GM21381 (cell line): ENCODE measurements at regions not wholly inside any gene's neighbourhood (a gene's known extent, or its start where the extent isn't known, plus 50 kb on each side); places are given as distances from the start of the nearest gene placed in this dataset.

Experiments
- ATAC-seq: cut with Tn5 transposase; IDR thresholded peaks from one replicate; pipeline ENCODE4 v1.9.1; 2021; ENCODE audit warnings: mild to moderate bottlenecking, moderate library complexity; ENCODE audit not compliant: unreplicated experiment

DNA sequence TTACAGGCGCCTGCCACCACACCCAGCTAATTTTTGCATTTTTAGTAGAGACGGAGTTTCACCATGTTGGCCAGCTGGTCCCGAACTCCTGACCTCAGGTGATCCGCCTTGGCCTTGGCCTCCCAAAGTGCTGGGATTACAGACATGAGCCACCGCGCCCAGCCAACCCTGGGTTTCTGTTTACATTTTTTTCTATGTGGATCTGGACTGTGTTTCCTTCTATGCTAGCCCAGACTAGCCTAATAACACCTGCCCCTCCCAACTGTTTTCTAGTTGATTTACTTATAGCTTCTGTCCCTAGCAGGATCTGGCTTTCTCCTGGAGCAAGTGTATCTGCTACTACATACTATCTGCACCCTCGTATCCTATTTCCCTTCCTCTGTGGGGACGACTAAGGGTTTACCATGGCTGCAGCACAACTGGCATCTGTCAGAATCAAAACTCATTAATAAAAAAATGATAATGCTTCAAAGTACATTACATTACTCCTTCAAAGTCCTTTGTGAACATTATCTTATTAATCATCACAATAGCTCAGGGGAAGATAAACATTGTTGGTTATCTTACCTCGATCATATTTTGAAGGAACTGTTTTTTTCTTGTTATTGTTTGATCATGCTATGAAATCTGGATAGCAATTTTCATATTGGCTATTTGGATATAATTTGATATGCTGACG lies 228.3 kb downstream of the KLF5 start:
- ATAC-seq = no peak

DNA sequence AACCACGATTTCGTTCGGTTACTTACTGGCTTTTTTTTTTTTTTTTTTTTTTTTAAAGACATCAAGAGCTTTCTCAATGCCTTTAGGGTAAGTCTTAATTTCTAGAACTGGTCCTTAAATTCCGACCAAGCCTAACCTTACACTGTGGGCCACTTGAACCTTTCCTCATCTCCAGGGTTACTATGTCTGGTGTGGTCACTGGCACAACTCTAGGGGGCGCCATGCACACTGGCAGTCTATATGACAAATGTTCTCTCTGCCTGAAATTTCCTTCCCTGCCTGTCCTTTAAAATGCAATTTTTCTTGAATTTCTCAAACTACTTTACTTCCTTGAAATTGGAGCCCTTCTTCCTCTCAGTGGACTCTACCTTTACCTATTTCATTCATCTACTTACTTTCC lies 227.4 kb downstream of the KLF5 start:
- no peak for ATAC-seq

DNA sequence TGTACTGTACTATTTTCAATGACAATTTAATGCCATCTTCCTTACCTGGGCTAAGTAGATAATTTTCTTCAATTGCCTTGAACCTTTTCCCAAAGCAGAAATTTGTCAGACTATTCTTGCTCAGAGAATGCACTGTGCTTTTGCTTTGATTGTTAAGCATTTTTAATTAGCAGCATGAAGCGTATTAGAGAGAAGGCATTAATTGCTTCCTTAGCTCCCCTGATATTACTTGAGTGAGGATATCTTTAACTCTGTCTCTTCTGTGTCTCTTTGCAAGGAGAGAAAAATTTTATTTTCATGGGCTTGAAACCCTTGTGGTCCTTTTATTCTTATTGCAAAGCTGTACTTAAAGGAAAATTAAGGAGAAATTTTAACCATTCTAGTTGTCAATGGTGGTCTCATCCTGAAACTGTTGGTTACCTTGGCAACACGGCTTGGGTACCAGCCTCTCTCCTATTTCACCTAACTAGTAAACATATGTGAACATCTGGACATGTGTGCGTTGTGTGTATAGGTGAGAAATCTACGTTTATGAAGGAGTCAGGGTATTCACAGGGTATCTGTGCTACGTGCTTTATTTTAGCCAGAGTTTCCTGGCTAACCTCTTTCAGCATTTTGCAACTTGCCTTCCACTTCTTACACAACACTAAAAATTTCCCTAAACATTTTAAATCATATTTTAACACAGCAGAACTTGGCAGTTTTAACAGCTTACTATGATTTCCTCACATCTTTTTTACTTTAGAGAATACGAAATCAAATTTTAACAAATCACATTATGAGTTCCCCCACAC lies 225.5 kb downstream of the KLF5 start:
- ATAC-seq = no peak

DNA sequence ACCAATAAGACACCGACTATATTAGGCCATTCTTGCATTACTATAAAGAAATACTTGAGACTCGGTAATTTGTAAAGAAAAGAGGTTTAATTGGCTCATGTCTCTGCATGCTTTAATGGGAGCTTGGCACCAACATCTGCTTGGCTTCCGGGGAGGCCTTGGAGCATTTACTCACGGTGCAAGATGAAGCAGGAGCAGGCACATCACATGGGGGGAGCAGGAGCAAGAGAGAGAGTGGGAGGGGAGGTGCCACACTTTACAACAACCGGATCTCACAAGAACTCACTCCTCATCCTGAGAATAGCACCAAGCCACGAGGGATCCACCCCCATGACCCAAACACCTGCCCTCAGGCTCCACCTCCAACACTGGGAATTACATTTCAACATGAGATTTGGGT lies 224.8 kb downstream of the KLF5 start:
- ATAC-seq = no peak

DNA sequence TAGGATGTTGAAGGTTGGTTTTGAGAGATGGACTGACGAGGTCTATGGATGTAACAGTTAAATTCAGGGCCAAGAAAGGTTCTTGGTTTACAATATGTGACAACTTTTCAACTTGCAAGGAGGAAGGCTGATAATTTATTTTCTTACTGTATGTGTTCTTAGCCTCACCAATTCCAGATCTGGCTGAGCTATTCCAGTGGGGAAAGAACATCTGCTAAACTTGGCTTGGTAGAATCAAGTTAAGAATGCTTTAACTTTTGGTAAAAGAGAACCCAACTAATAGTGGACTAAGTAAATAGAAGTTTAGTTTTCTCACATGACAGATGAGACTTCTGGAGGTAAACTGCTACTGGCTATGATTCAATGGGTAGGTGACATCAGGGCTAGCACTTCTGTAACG lies 222.9 kb downstream of the KLF5 start:
- no peak for ATAC-seq

DNA sequence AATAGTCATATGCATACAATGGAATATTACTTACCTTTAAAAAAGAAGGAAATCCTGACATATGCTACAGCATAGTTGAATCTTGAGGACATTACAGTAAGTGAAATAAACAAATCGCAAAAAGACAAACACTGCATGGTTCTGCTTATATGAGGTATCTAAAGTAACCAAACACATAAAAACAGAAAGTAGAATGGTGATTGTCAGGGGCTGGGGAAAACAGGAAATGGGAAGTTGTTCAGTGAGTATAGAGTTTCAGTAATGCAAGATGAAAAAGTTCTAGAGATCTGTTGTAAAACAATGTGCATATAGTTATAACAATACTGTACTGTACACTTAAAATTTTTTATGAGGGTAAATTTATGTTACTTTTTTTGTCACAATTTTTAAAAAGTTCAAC lies 219.4 kb downstream of the KLF5 start:
- ATAC-seq = peak; percentile 88

DNA sequence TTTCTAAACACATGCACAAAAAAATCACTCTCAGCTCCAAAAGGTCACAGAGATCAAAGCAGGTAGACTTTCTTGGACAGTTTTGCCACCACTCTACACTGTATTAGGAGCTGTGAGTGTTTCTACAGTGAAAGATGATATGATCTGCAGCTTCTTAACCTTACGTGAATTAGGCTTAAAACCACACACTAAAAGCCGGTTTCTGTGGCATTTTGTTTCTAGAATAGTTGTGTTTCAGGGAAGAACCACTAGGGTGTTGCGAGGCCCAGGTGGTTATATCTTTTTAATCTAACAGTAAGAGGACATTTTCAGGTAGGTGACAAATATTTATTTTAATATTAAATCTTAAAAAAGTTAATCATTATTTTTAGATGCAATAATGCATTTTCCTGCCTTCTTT lies 216.4 kb downstream of the KLF5 start:
- no peak for ATAC-seq

DNA sequence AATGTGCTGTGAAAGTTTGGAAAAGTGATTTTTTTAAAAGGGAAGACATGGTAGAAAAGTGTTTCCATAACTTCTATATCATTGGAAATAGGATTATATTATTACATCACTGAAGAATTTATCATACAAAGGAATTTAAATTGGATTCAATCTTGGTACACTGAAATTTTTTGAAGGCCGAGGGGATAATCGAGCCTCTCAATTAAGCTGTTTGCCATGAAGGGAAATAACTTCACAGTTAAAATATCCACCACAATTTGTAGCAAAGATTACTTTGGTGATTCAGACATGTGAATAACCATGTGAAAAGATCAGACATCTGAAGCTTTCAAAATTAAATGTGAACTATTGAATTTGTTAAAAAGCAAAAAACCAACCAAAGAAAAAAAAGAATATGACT lies 215.3 kb downstream of the KLF5 start:
- ATAC-seq = no peak

DNA sequence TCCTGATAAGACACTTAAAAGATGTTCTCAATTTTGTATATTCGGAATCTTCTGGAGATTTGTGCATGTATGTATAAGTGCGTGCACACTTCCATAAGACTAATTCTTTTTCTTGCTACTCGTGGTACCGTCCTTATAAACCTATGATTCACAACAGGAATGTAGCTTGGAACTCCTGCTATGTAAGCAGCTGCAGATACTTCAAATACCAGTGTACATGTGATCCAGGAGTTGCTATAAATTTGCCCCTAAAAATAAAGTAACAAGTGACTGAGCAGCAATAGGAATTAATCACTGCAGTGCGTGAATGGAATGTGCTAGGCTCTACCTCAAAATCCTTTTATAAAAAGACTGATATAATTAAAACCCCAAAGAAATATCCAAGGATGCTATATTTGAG lies 214.9 kb downstream of the KLF5 start:
- ATAC-seq = no peak

DNA sequence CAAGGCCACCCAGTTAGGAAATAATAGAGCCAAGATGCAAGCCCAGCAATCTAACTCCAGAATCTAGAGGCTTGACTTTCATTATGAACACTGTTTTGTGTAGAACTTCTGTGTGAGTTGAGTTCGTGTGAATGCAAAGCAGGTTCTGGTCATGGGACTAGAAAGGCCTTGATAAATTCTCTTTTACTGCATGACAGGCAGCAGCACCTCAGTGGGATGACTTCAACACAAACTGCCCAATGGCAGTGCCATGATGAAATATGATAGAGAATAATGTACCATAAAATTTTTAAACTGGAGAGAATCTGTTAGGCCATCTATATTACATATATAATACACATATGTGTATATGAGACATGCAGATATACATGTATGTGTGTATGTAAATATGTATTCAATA lies 214.5 kb downstream of the KLF5 start:
- ATAC-seq = no peak

DNA sequence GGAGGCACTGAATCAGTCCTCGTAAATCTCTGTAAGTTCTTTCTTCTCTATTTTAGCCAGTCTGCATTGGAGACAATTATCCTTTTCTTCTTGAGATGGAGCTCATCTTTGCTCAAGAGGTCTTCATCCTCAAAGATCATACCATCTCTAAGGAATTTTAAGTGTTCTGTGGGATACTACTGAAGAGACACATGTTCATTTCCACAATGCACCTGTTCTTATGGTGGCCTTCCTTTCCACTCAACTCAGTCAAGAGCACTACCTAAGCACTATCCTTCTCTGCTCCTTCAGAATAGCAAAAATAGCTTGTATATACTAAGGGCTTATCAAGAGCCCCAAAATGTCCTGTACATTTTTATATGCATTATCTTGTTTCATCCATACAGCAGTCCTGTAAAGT lies 214.0 kb downstream of the KLF5 start:
- no peak for ATAC-seq

DNA sequence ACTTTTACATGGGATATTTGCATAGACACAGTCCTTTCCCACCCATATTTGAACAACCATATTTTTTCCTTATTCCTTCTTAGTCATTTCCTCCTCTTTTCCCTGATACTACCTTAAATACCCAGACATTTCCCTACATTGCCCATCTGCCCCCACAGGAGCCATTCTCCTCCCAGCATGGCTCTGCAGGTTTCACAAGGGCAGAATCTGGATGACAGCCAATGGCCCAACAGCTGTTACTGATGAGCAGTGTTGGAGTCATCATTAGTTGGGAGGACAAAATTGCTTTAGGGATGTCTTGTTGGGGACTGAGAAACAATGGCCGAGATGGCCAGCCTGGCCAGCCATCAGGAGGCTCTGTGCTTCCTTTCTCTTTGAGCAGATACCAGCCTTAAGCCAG lies 209.5 kb downstream of the KLF5 start:
- ATAC-seq = no peak

DNA sequence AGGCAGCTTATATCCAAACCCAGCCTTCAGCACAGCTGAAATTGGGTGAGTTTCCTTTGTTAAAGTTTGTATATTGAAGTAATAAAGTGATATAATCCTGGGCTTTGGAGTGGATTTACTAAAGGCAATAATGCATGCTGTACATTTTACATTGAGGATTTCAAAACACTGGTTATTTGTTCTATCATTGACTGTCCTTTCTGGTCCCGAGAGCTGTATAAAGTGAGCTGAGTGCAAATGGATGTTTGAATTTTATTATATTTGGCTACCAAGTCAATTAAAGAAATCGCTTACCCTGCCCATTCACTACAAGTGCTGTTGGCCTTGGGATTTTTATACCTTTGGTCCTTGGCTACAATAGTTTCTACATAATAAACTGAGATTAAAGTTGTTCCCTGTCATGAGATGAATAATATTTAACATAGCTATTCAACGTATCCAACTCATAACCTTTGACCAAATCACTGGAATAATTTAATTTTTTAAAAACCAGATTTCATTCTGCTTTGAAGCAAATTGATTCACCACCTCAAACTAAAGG lies 207.9 kb downstream of the KLF5 start:
- no peak for ATAC-seq

DNA sequence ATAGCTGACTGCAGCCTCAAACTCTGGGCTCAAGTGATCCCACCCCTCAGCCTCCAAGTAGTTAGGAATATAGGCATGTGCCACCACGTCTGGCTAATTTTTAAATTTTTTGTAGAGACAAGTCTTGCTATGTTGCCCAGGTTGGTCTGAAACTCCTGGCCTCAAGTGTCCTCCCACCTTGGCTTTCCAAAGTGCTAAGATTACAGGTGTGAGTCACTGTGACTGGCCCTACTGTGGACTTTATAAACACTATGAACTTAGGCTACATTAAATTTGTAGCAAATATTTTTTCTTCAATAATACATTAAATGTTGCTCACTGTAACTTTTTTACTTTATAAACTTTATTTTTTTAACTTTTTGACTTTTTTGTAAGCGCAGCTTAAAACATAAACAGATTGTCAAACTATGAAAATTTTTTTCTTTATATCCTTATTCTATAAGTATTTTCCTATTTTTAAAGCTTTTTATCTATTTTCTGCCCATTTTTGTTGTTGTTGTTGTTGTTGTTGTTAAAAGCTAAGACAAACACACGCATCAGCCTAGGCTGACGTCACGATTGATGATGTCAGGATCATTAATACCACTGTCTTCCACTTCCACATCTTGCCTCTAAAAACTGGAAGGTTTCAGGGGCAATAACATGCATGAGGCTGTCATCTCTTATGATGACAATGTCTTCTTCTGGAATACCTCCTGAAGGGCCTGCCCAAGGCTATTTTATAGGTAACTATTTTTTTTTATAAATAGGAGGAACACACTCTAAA lies 204.2 kb downstream of the KLF5 start:
- ATAC-seq = no peak

DNA sequence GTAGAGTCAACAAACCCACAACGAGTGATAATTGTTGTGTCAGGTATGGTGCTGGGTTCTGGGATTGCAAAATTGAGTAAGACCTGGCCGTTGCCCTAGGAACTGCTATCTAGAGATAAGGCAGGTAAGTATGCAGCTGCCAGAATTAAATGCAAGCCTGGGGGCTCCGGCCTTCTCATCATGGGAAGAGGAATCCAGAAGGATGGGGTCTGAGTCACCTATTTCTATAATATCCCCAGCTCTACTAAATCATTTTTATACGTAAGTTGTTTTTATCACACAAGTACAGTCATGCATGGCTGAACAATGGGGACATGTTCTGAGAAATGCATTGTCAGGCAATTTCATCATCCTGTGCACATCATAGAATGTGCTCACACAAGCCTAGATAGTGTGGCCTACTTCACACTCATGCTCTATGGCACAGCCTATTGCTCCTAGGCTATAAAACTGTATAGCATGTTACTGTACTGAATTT lies 203.0 kb downstream of the KLF5 start:
- no peak for ATAC-seq

DNA sequence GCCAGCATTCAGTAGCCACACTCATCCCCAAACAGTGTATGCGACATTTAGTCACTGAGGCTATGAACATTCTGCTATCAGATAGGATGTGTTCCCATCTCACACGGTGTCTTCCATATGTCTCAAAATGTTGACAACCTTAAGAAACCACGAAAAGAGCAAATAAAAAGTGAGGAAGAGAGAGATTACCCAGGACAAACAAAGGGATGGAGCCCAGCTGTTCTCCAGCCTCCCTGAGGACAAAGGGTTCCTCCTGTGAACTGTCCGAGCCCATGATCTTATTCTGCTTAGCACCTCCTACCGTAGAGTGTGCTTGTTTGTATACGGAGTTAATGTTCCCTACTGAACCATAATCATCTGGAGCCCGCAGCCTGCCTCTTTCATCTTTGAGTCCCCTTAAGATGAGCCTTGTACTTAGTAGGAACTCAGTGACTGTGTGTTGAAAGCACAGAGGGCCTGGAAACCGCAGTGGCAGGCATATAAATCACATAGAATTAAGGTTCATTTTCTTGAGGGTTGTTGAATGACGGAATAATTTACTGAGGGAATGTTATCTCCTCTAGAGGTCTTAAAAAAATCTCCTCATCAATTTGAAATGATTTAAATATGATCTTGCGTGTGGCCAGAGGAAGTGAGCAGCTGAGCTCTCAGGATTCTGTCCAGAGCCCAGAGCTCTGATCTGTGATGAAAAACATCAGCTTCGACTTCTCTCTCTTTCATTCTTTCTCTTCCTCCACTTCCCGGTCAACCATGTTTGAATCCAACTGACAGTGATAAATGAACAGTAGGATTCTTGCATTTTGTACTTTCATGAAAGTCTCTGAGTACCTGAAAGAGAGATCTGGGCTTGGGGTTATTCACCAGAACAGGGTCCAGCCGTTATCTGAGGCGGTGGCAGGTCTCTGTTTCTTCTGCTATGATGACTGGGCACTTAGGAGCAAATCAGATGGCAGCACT lies 200.5 kb downstream of the KLF5 start:
- ATAC-seq = no peak

DNA sequence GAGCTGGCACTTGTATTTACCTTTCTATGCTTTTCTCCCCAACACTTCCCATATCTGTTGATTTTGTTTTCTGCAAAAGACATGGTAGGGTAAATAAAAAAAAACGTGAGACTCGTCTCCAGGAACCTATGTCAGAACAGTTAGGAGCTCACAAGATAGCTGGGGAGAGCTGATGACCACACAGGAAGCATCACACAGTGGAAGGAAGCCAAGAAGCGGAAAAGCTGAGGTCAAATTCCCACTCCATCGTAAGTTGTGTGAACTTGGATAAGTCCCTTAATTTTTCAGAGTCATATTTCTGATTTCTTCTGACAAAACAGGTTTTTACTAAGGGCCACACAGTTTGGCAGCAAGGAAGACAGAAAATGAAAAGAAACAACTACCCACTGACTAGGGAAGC lies 199.6 kb downstream of the KLF5 start:
- no peak for ATAC-seq

DNA sequence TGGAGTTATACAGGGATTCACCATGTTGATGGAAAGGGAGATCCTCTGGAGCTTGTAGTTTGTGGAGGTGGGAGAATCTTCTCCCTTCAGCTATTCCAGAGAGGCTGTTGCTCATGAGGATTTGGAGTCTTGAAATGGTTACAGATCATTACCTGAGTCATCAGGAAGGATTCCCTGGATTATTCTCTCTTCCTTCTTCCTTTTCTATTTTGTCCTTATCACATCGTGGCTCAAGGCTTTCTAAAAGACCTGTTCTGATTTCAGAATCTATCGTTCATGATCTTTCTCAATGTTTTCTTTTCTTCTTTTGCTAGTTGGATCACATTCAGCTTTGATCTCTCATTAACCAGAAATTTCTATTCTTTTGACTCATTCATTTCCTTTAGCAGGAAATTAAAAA lies 196.0 kb downstream of the KLF5 start:
- ATAC-seq = no peak

DNA sequence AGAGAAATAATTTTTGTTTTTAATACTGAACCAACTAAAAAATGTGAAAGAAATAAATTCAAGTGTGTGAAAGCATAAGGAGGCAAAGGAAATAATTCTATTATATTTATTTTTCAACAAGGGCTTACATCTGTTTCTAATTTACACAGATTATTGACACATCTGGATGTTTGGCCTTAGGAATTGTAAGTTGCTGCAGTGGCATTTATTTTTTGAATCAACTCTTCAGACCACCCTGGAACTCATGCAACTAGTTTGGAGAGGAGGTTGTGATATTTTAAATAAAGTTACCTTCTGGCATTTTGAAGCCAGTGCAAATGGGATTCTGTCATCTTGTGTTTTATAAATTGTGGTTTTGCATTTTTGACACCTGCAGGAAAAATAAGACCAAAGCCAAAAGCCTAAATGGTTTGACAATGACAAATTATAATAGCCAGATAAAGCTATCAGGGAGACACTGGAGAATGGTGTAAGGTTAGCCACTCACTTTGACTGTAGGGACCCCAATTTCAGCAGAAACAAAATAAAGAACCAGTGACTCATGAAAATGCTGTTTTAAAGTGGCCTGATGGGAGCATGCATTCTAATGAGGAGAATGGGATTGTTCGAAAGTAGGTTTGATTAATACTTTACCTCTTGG lies 192.9 kb downstream of the KLF5 start:
- ATAC-seq = no peak

DNA sequence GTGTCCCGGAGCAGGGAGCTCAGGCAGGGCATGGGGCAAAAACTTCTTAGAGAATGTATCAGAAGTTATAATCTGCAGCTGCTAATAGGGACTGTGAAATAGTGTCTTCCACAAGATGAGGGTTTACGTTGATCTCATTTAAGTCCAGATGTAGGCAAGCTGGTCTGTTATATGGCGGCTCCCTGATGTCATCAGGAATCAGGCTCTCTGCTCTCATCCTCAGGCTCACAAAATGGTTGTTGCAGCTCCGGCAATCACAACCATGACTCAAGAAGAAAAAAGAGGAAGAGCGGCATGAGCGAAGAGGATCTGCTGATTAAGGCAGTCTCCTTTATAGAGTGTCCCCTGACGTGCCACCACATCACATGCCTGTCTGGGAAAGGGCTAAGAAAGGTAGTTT lies 191.3 kb downstream of the KLF5 start:
- no peak for ATAC-seq
